GM21717 (cell line): ENCODE measurements at regions not wholly inside any gene's neighbourhood (a gene's known extent, or its start where the extent isn't known, plus 50 kb on each side); places are given as distances from the start of the nearest gene placed in this dataset.
"Not testable (repeated sequence)": the region's sequence is repeated elsewhere in the genome, so short reads cannot be mapped to it uniquely, and the experiment has no call there.

Experiments used
- ATAC-seq: cut with Tn5 transposase; IDR thresholded peaks from one replicate; pipeline ENCODE4 v1.9.1; 2021; ENCODE audit warnings: mild to moderate bottlenecking, moderate library complexity; ENCODE audit not compliant: unreplicated experiment

DNA sequence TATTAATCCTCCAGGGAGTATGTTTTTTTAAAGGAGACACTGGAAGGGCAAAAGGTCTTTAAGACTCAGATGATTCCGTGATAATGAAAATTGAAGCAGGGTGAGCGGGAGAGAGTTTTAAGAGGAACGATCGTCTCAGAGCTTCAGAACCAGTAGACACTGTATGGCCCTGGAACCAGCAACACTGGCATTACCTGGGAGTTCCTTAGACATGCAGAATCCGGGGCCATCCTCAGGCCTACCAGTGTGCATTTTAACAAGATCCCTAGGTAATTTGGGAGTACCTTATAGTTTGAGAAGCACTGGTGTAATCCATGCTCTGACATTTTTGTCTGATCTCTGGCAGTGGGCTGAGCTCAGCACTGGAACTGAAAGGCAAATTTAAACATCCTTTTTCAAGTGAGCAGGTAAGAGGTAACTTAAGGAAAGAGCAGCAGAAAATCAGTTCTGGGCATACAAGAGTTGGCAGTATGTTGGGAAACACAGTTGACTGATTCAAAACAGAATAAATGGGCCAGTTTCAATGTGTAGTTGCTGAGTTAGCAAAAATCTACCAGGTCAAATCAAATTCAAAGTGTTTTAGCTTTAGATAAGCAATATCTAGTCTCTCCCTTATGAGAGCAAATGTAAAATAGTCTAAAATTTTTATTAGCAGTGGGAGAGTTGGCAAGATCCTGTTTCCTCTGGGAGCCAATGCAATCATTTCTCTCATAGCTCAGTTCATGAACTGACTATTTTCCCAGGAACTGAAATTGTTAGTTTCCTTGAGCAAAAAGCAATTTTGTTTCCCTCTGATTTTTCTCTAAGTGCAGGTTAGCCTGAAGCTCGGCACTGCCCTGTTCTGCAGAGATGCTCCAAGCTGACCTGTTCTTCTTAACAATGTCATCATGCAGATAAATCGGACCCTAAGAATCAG is 97.2 kb upstream of the ELMO1 start:
- no peak for ATAC-seq

GRCh38 chr7:37546677-37547076 is 98.0 kb upstream of the ELMO1 start:
- no peak for ATAC-seq

DNA sequence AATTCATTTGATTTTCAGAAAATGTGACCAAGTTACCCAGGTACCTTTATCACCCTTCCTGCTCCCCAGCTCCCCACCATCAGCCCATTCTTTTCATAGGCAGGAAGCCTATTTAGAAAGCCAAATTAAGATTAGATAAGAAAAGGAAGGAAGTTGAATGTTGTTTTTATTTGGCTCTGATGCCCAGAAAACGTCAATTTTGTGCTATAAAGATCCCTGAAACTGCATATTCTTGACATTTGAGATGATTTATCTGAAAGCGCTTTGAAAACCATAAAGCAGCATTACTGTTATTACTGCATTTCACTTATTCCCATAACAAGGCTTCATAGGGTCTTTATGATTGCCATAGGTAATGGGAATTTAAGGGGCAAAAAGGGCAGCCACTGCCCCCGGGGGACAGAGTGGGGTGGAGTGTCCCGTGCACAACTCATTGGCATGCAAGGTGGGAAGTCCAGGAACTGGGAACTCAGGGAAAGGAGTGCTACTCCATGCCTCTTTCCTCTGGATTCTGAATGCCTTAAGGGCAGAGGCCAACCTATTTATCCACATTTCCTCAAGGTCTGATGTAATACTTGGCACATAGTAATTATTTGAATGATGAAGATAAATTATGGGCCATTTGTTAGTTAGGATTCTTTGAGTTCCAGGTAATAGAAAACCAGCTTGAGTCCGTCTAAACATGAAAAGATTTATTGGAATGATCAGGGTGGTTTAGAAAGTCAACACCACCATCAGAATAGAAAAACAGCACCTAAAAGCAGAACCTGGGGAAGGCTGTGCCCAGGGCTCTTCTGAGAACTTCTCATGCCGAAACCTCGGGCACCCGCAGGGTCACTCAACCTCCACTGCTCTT is 100.6 kb upstream of the ELMO1 start:
- no peak for ATAC-seq

DNA sequence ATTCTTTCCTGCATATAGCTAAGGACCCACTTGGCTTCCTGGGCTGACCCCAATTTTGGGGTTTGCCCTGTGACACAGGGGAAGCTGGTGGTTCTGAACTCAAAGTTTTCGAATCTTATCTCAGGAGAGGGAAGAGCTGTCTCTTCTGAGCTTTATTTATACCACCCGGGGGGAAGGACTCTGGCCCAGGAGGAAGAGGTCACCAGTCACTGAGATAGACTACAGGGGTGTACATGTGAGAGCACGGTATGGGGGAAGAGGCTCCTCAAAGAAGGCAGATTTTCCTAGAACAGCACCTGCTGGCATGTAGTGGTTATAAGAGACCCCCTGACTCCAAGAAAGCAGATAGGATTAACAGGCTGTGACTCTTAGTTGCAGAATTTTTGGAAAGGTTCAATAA is 101.8 kb upstream of the ELMO1 start:
- no peak for ATAC-seq

DNA sequence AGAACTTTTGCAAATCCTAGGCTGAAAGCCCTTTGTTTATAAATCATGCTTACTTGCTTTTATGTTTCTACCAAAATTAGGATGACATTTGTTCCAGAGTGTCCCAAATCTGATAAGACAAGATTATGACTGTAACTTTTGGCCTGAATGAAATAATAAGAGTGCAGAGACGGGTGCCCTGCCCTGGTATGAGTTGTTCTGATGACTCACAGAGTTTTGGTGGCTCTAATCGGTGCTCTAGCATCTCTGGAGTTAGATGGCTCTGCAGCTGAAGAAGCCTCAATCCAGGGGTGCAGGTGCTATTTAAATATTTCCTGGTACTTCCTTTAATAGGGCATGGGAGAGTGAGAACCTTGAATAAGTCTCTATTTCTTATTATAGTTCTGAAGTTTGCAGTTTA is 102.2 kb upstream of the ELMO1 start:
- no peak for ATAC-seq

DNA sequence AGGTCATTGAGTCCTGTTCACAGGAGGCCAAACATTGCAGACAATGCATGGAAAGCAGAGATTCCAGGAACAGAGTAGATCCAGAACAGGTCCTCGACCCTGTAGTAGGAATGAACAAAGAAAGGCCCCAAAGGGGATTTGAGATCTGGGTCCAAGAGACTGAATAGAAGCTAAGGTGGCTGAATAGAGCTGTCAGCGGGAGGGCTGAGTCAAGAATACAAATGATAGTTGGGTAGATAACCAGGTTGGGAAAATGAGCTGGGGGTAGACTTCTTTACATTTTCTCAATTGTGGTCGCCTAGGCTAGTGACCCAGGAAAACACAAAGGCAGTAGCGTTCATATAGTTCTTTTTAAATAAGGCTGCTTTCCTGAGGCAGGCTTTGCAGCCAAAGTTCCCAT is 103.4 kb upstream of the ELMO1 start:
- ATAC-seq: no peak

GRCh38 chr7:37552439-37552838 is 103.8 kb upstream of the ELMO1 start:
- not testable (repeated sequence) for ATAC-seq

DNA sequence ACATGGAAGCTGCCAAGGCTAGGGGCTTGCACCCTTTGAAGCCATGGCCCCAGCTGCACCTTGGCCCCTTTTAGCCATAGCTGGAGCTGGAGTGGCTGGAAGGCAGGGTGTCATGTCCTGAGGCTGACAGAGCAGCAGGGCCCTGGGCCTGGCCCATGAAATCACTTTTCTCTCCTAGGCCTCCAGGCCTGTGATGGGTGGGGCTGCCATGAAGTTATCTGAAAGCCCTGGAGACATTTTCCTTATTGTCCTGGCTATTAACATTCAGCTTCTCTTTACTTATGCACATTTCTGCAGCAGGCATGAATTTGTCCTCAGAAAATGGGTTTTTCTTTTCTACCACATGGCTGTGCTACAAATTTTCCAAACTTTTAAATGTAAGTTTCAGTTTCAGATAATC is 106.9 kb upstream of the ELMO1 start:
- ATAC-seq: no peak

DNA sequence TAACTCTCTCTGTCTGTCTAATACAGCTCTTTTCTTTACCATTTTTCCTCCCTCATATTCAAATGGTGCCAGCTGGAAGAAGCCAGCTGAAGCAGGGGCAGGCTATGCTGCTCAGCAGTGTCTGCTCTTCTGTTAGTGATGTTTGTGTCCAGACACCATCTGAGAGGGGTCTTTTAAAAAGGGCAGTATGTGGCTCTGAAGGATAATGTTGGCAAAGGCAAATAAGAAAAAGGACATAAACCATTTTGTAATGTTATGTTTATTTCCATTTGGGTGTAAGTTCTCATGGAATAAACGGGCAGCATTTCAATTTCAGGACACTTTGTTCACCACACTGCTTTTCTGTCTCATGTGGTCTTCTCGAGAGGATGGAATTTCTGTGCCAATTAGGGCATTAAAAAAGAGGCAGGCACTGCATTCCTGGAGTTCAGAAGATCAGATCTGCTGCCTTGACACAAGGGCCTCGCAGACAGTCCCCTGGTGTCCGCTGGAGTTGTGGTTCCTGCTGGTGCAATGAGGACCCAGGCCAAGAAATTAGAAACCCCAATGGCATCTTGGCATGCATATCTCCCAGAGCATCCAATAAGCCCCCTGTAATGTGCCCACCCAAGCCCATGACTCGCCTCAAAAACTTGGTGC is 109.0 kb upstream of the ELMO1 start:
- no peak for ATAC-seq

DNA sequence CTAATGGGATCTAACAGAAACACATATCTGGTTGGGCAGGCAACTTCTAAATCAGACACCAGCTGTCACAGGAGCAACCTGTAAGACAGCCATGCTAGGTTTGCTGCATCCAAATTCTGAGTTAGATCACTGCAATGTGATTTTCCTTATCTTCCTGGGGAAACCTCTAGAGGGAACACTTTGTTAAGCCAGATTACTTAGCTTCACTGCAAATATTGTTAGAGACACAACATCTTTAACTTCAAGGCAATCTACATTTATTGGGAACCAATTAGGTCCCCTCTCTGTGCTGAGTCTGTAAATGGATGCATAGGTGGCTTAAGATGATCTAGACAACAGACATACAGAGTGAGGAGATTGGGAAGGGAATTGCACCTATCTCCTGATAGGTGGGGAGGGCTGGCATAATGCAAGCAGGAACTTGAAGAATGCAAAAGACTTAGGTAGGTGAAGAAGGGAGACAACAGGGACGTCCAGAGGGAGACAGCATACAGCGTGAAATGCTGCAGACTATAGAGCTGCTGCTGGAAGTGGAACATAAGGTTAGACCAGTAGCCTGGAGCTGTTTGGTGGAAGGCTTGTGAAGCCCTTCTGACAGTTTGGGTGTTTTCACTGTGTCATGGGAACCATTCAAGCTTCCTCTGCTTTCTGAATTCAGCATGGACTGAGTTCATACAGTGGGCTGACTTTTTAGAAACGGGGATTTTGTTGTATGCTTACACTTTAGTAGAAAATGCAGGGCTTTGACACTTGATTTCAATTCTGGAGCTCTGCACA is 109.8 kb upstream of the ELMO1 start:
- no peak for ATAC-seq

DNA sequence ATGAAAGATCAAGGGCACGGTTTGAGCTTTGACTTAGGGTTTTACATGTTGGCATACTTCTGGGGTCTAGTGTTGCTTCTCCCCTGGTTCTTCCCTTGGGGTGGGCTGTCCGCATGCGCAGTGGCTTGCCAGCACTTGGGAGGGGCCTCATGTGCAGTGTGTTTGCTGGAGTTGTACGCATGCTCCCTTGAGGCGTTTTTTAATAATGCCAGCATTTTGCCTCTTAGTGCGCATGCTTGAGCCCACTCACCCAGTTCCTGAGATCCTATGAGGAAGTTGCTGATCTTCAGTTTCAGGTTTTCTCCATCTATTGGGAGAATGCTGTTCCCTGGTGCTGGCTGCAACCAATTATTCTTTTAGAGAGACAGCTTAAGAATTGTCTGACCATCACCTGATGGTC is 113.4 kb upstream of the GPR141 start:
- no peak for ATAC-seq

DNA sequence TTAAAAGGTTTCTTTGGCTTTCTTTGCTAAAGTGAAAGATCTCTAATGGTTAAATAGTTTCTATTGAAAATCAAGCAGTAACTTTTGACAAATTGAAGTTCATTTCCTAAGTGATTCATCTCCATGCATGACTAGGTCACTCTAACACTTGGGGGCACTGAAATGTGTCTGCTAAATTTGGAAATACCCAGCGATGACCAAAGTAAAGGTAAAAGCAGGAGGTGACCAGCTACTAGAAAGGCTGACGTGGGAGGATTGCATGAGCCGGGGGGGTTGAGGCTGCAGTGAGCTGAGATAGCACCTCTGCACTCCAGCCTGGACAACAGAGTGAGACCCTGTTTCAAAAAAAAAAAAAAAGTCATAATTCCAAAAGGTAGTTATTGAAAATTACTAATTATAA is 111.8 kb upstream of the GPR141 start:
- ATAC-seq: no peak

DNA sequence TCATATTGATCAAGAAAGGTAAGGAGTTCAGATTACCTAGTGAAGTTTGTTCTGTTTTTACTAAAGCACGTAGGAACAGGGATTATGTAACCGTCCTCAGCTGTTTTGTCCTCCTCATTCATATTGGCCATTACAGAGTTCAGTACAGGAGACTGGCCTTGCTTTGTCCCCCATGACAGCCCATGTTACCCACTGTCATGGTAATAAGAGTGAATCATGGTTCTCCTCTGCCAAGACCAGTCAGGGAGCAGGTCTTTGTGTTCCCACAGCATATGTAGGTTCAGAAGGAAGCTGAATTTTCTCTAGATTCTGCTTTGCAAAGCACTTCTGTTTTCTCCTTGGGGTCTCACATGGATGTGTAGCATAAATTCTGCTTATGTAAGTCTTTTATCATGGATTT is 106.2 kb upstream of the GPR141 start:
- no peak for ATAC-seq

GRCh38 chr7:37577901-37578300 is 105.7 kb upstream of the GPR141 start:
- no peak for ATAC-seq

GRCh38 chr7:37578350-37578749 is 105.2 kb upstream of the GPR141 start:
- no peak for ATAC-seq

GRCh38 chr7:37580376-37580775 is 103.2 kb upstream of the GPR141 start:
- ATAC-seq: no peak

- ATAC-seq: not testable (repeated sequence)
Measured at GRCh38 chr7:37584651-37585463, 98.7 kb upstream of the GPR141 start.

- no peak for ATAC-seq
Measured at GRCh38 chr7:37590824-37591223, 92.7 kb upstream of the GPR141 start.

DNA sequence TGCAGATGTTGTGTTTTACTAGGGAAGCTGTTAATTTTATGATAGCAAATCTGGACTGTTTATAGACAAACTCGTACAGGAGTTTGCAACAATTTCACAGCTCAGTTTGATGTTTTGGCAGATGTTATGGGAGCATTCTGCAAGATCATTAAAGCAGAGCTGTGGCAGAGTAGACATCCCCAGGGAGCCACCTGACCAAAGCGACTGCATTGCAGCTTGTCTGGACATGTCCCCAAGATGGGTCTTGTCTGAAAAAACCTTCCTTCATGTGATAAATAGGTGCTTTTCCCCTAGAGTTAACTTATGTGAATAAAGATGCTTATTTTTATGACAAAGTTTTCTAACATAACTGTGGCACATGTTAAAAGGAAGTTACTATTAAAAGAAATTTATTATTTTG is 91.2 kb upstream of the GPR141 start:
- no peak for ATAC-seq

- no peak for ATAC-seq
Measured at GRCh38 chr7:37594602-37595001, 89.0 kb upstream of the GPR141 start.
